HepG2 (cell line): ENCODE measurements at regions not wholly inside any gene's neighbourhood (a gene's known extent, or its start where the extent isn't known, plus 50 kb on each side); places are given as distances from the start of the nearest gene placed in this dataset.

Experiments
- NFE2L1 ChIP-seq: sonication (generic); formaldehyde crosslinking; IDR thresholded peaks from 2 replicates; pipeline ENCODE4 v1.4.0; 2020; ENCODE audit warnings: missing genetic modification reagents, mild to moderate bottlenecking, borderline replicate concordance
- NFE2L2 ChIP-seq: fragments of 150-350 bp; IDR thresholded peaks from 2 replicates; pipeline ENCODE4 v1.6.1; 2014; ENCODE audit warnings: low read length
- POLR2A ChIP-seq, 2 experiments: IDR thresholded peaks; 2 replicates each; pipeline ENCODE4 v1.6.1; 2011; ENCODE audit warnings: low read depth in 2 of 2, low read length in 2 of 2, mild to moderate bottlenecking in 1 of 2, moderate library complexity in 1 of 2; ENCODE audit not compliant: insufficient read depth in 1 of 2
- POLR2AphosphoS2 ChIP-seq: IDR thresholded peaks from 2 replicates; pipeline ENCODE4 v1.6.1; 2011; ENCODE audit warnings: low read depth, low read length, improper control_type of control experiment
- SRSF1 ChIP-seq: fragments of 200-400 bp; formaldehyde crosslinking; optimal IDR thresholded peaks from 2 replicates; pipeline ENCODE3; 2017; ENCODE audit warnings: mild to moderate bottlenecking, low read depth, low read length, moderate library complexity
- ZFP37 ChIP-seq: sonication (generic); formaldehyde crosslinking; IDR thresholded peaks from 2 replicates; pipeline ENCODE4 v1.4.0; 2020; ENCODE audit warnings: missing genetic modification reagents, borderline replicate concordance
- ZNF274 ChIP-seq: sonication (generic); formaldehyde crosslinking; IDR thresholded peaks from 2 replicates; pipeline ENCODE4 v1.5.1; 2020; ENCODE audit warnings: mild to moderate bottlenecking, missing genetic modification reagents
- ZNF775 ChIP-seq: sonication (generic); formaldehyde crosslinking; IDR thresholded peaks from 2 replicates; pipeline ENCODE4 v1.4.0; 2020; ENCODE audit warnings: missing genetic modification reagents, mild to moderate bottlenecking, moderate library complexity, borderline replicate concordance
- TF ChIP-seq, protein P1 (sequence below): sonication (generic); formaldehyde crosslinking; IDR thresholded peaks from 2 replicates; pipeline ENCODE4 v1.8.0; 2022; ENCODE audit warnings: low read depth, missing genetic modification reagents
- TF ChIP-seq, protein P2 (sequence below): sonication (generic); formaldehyde crosslinking; IDR thresholded peaks from 2 replicates; pipeline ENCODE4 v1.4.0; 2020; ENCODE audit warnings: missing genetic modification reagents
- TF ChIP-seq, protein P3 (sequence below): sonication (generic); formaldehyde crosslinking; IDR thresholded peaks from 2 replicates; pipeline ENCODE4 v1.5.0; 2020; ENCODE audit warnings: mild to moderate bottlenecking, missing genetic modification reagents, moderate library complexity
- TF ChIP-seq, protein P4 (sequence below): sonication (generic); formaldehyde crosslinking; IDR thresholded peaks from 2 replicates; pipeline ENCODE4 v1.4.0; 2020; ENCODE audit warnings: missing genetic modification reagents

DNA sequence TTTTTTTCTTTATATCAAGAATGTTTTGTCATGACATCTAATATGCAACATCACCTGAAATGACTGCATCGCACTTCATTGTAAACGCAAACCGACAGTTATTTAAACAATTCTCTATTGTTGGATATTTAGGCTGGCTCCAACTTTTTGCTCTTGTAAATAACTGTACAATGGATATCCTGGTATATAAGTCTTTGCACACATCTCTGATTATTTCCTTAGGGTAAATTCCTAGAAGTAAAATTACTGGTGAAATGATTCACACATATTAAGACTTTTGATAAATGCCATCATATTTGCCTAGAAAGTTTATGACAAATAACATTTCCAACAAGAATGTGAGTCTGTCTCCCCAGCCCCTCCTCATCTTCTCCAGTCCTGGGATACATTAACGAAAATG lies 154.7 kb downstream of the TFAP2C start:
- TF ChIP-seq, protein P1, sequence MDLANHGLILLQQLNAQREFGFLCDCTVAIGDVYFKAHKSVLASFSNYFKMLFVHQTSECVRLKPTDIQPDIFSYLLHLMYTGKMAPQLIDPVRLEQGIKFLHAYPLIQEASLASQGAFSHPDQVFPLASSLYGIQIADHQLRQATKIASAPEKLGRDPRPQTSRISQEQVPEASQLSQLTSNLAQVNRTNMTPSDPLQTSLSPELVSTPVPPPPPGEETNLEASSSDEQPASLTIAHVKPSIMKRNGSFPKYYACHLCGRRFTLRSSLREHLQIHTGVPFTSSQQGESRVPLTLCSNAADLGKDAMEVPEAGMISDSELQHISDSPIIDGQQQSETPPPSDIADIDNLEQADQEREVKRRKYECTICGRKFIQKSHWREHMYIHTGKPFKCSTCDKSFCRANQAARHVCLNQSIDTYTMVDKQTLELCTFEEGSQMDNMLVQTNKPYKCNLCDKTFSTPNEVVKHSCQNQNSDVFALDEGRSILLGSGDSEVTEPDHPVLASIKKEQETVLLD (CRISPR knock-in tag) = no peak
- no peak for TF ChIP-seq ZNF775 (CRISPR knock-in tag)
- TF ChIP-seq, protein P2, sequence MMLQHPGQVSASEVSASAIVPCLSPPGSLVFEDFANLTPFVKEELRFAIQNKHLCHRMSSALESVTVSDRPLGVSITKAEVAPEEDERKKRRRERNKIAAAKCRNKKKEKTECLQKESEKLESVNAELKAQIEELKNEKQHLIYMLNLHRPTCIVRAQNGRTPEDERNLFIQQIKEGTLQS (CRISPR knock-in tag) = no peak
- no peak for TF ChIP-seq SRSF1
- TF ChIP-seq, protein P3, sequence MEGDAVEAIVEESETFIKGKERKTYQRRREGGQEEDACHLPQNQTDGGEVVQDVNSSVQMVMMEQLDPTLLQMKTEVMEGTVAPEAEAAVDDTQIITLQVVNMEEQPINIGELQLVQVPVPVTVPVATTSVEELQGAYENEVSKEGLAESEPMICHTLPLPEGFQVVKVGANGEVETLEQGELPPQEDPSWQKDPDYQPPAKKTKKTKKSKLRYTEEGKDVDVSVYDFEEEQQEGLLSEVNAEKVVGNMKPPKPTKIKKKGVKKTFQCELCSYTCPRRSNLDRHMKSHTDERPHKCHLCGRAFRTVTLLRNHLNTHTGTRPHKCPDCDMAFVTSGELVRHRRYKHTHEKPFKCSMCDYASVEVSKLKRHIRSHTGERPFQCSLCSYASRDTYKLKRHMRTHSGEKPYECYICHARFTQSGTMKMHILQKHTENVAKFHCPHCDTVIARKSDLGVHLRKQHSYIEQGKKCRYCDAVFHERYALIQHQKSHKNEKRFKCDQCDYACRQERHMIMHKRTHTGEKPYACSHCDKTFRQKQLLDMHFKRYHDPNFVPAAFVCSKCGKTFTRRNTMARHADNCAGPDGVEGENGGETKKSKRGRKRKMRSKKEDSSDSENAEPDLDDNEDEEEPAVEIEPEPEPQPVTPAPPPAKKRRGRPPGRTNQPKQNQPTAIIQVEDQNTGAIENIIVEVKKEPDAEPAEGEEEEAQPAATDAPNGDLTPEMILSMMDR (CRISPR knock-in tag) = no peak
- no peak for TF ChIP-seq POLR2AphosphoS2
- no peak for TF ChIP-seq NFE2L1 (CRISPR knock-in tag)
- no peak for TF ChIP-seq NFE2L2
- no peak for TF ChIP-seq POLR2A (IDR thresholded peaks at IDR 0.05; ENCODE audit: insufficient read depth in 1 of 2, low read depth in 2 of 2, low read length in 2 of 2)
- TF ChIP-seq ZFP37 (CRISPR knock-in tag) = no peak
- no peak for TF ChIP-seq ZNF274 (CRISPR knock-in tag)
- TF ChIP-seq, protein P4, sequence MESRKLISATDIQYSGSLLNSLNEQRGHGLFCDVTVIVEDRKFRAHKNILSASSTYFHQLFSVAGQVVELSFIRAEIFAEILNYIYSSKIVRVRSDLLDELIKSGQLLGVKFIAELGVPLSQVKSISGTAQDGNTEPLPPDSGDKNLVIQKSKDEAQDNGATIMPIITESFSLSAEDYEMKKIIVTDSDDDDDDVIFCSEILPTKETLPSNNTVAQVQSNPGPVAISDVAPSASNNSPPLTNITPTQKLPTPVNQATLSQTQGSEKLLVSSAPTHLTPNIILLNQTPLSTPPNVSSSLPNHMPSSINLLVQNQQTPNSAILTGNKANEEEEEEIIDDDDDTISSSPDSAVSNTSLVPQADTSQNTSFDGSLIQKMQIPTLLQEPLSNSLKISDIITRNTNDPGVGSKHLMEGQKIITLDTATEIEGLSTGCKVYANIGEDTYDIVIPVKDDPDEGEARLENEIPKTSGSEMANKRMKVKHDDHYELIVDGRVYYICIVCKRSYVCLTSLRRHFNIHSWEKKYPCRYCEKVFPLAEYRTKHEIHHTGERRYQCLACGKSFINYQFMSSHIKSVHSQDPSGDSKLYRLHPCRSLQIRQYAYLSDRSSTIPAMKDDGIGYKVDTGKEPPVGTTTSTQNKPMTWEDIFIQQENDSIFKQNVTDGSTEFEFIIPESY = no peak
